A673 (cell line): ENCODE measurements at regions not wholly inside any gene's neighbourhood (a gene's known extent, or its start where the extent isn't known, plus 50 kb on each side); places are given as distances from the start of the nearest gene placed in this dataset.

Experiments
- BruUV-seq: library from RNA; stranded (reverse); fragments of 400-500 nt; replicated peaks from 2 replicates; lab custom pipeline; 2021; lab: Mats Ljungman, UMichigan
- CTCF ChIA-PET: fragments of 300-600 bp; sonication (Branson Sonifier 250); formaldehyde crosslinking; loops from one replicate; lab custom pipeline; 2022; ENCODE audit warnings: antibody characterized with exemption; lab: Charles Lee
- POLR2A ChIA-PET: fragments of 300-600 bp; sonication (Branson Sonifier 250); formaldehyde crosslinking; loops from one replicate; lab custom pipeline; 2022; ENCODE audit warnings: antibody characterized with exemption; ENCODE audit not compliant: low non-redundant PET; lab: Charles Lee
- DNase-seq: peaks from one replicate; pipeline ENCODE4 v3.0.0-alpha.2; 2015; ENCODE audit warnings: low spot score
- H3K27ac ChIP-seq: fragments of 200-600 bp; sonication (generic); 2 replicates; pipeline ENCODE4 v1.5.1; 2016; ENCODE audit warnings: mixed run types, low read depth, mild to moderate bottlenecking, mixed read lengths, antibody characterized with exemption, low read length; ENCODE audit not compliant: poor library complexity, severe bottlenecking
- H3K27me3 ChIP-seq: fragments of 200-600 bp; sonication (generic); replicated peaks from 2 replicates; pipeline ENCODE4 v1.6.1; 2017; ENCODE audit warnings: mixed run types, low read depth, mild to moderate bottlenecking, mixed read lengths, antibody characterized with exemption, low read length; ENCODE audit not compliant: insufficient read depth, poor library complexity
- H3K36me3 ChIP-seq: fragments of 200-600 bp; sonication (generic); 2 replicates; pipeline ENCODE4 v1.6.1; 2016; ENCODE audit warnings: mixed run types, mild to moderate bottlenecking, mixed read lengths, antibody characterized with exemption, low read length; ENCODE audit not compliant: insufficient read depth, poor library complexity, severe bottlenecking
- H3K4me1 ChIP-seq: fragments of 200-600 bp; sonication (generic); 2 replicates; pipeline ENCODE4 v1.6.1; 2017; ENCODE audit warnings: mixed run types, mild to moderate bottlenecking, mixed read lengths, antibody characterized with exemption, low read length; ENCODE audit not compliant: insufficient read depth, poor library complexity, severe bottlenecking
- H3K4me3 ChIP-seq: fragments of 200-600 bp; sonication (generic); 2 replicates; pipeline ENCODE4 v1.5.1; 2016; ENCODE audit warnings: low read depth, mixed run types, mild to moderate bottlenecking, mixed read lengths, low read length; ENCODE audit not compliant: poor library complexity, severe bottlenecking
- H3K9me3 ChIP-seq: fragments of 200-600 bp; sonication (generic); 2 replicates; pipeline ENCODE4 v1.6.1; 2016; ENCODE audit warnings: mixed run types, low read depth, mild to moderate bottlenecking, mixed read lengths, antibody characterized with exemption, low read length; ENCODE audit not compliant: poor library complexity, severe bottlenecking
- EZH2 ChIP-seq: fragments of 200-600 bp; sonication (generic); IDR thresholded peaks from 2 replicates; pipeline ENCODE4 v1.6.1; 2017; ENCODE audit warnings: borderline replicate concordance, low read depth, mild to moderate bottlenecking, mixed read lengths, antibody characterized with exemption, low read length; ENCODE audit not compliant: poor library complexity, severe bottlenecking
- intact Hi-C: fragments of 100-400 bp; cut with micrococcal nuclease; formaldehyde crosslinking; loops from one replicate; pipeline ENCODE4 v1.10.0; 2022; ENCODE audit not compliant: unreplicated experiment
- TF ChIP-seq, protein P1 (sequence below): fragments of 300-800, 200-600 bp; sonication (generic); conservative IDR thresholded peaks from 2 replicates; pipeline ENCODE4 v1.5.1; 2017; ENCODE audit warnings: low read depth, mild to moderate bottlenecking, antibody characterized with exemption, low read length, moderate library complexity, mixed read lengths

GRCh38 chr6:127013865-127014264, 104.6 kb upstream of the RSPO3 start:
- CTCF ChIA-PET: no interaction called here
- H3K4me1 ChIP-seq: no peaks in the 10 kb centered on the region
- POLR2A ChIA-PET: no interaction called here
- no peaks in the 10 kb centered on the region for H3K9me3 ChIP-seq
- TF ChIP-seq EZH2: no peak
- TF ChIP-seq, protein P1, sequence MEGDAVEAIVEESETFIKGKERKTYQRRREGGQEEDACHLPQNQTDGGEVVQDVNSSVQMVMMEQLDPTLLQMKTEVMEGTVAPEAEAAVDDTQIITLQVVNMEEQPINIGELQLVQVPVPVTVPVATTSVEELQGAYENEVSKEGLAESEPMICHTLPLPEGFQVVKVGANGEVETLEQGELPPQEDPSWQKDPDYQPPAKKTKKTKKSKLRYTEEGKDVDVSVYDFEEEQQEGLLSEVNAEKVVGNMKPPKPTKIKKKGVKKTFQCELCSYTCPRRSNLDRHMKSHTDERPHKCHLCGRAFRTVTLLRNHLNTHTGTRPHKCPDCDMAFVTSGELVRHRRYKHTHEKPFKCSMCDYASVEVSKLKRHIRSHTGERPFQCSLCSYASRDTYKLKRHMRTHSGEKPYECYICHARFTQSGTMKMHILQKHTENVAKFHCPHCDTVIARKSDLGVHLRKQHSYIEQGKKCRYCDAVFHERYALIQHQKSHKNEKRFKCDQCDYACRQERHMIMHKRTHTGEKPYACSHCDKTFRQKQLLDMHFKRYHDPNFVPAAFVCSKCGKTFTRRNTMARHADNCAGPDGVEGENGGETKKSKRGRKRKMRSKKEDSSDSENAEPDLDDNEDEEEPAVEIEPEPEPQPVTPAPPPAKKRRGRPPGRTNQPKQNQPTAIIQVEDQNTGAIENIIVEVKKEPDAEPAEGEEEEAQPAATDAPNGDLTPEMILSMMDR: no peak
- intact Hi-C loops: no loop called here
- no peak for DNase-seq
- no peak overlapping the region for H3K4me3 ChIP-seq
- no peaks in the 10 kb centered on the region for H3K36me3 ChIP-seq
- BruUV-seq: no TSS peak
- no peaks in the 10 kb centered on the region for H3K27me3 ChIP-seq
- no peak overlapping the region for H3K27ac ChIP-seq

DNA sequence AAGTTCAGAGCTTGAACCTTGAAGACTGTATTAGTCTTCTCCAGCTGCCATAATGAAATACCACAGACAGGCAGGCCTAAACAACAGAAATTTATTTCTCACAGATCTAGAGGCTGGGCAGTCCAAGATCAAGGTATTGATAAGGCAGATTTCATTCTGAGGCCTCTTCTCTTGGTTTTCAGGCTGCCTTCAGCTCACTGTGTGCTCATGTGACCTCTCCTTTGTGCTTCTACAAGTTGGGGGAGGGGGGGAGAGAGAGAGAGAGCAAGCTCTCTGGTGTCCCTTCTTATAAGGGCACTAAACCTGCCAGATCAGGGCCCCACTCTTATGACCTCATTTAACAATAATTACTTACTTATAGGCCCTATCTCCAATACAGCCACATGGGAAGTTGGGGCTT, 102.6 kb upstream of the RSPO3 start:
- intact Hi-C loops: no loop called here

GRCh38 chr6:127019828-127020227, 98.6 kb upstream of the RSPO3 start:
- POLR2A ChIA-PET: no interaction called here
- no peaks in the 10 kb centered on the region for H3K27me3 ChIP-seq
- H3K4me1 ChIP-seq: no peaks in the 10 kb centered on the region
- BruUV-seq: no TSS peak
- no peak for DNase-seq
- H3K9me3 ChIP-seq: no peaks in the 10 kb centered on the region
- TF ChIP-seq, protein P1: no peak
- TF ChIP-seq EZH2: no peak
- H3K36me3 ChIP-seq: no peaks in the 10 kb centered on the region
- CTCF ChIA-PET: no interaction called here
- H3K27ac ChIP-seq: no peak overlapping the region
- intact Hi-C loops: no loop called here
- no peak overlapping the region for H3K4me3 ChIP-seq

More for the DNA sequence above, 102.6 kb upstream of the RSPO3 start:
- Histone ChIP-seq H3K27ac (no peak overlapping the region), H3K27me3 (no peaks in the 10 kb centered on the region), H3K36me3 (no peaks in the 10 kb centered on the region), H3K9me3 (no peaks in the 10 kb centered on the region), H3K4me3 (no peak overlapping the region), H3K4me1 (no peaks in the 10 kb centered on the region)
- ChIA-PET POLR2A (no interaction called here), CTCF (no interaction called here)
- DNase-seq: no peak
- BruUV-seq: no TSS peak
- TF ChIP-seq, protein P1: no peak
- no peak for TF ChIP-seq EZH2
